Chondrocyte (in vitro differentiated cells): ENCODE measurements at regions not wholly inside any gene's neighbourhood (a gene's known extent, or its start where the extent isn't known, plus 50 kb on each side); places are given as distances from the start of the nearest gene placed in this dataset.

ENCODE experiments used
- DNase-seq: peaks from one replicate; pipeline ENCODE4 v3.0.0; 2021; ENCODE audit warnings: mixed read lengths, low spot score
- H3K27ac Mint-ChIP-seq: one replicate; pipeline ENCODE4 v1.8.0; 2021; ENCODE audit warnings: mild to moderate bottlenecking, moderate library complexity, mixed read lengths; ENCODE audit not compliant: unreplicated experiment
- H3K27me3 Mint-ChIP-seq: 2 replicates; pipeline ENCODE4 v1.8.0; 2021; ENCODE audit warnings: low read depth, mixed read lengths
- H3K36me3 Mint-ChIP-seq: 2 replicates; pipeline ENCODE4 v1.8.0; 2021; ENCODE audit warnings: low read depth, mixed read lengths
- H3K4me1 Mint-ChIP-seq: 2 replicates; pipeline ENCODE4 v1.8.0; 2021; ENCODE audit warnings: low read depth, mild to moderate bottlenecking, mixed read lengths
- H3K4me3 Mint-ChIP-seq: one replicate; pipeline ENCODE4 v1.8.0; 2021; ENCODE audit warnings: mild to moderate bottlenecking, moderate library complexity, mixed read lengths; ENCODE audit not compliant: unreplicated experiment
- H3K9me3 Mint-ChIP-seq: 2 replicates; pipeline ENCODE4 v1.8.0; 2021; ENCODE audit warnings: low read depth, mixed read lengths
- TF ChIP-seq, protein P1 (sequence below): fragments of 200-600 bp; sonication (generic); IDR thresholded peaks from 2 replicates; pipeline ENCODE4 v1.5.0; 2021; ENCODE audit warnings: antibody characterized with exemption, mild to moderate bottlenecking, moderate library complexity

DNA sequence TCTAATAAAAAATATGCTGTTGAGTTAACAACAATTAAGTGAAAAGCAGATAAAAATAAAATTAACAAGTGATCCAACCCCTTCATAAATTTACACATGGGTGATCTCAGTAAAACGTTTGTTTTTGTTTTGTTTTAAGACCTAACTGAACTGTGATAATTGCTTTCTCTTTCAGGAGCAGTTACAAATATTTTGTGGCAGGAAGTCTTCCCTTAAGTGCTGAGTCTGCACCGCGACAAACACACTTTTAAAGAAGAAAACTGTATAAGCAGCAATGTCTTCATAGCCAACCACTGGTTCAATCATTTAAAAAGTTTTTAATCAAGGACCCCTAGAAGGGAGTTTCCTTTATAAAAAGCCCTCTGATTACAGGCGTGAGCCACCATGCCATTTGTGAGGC lies 53.7 kb upstream of the NFKB1 start:
- Mint-ChIP-seq H3K27ac (no peak overlapping the region), H3K9me3 (no peaks in the 10 kb centered on the region), H3K27me3 (no peaks in the 10 kb centered on the region), H3K4me1 (no peaks in the 10 kb centered on the region), H3K36me3 (no peaks in the 10 kb centered on the region), H3K4me3 (no peak overlapping the region)
- no peak for DNase-seq
- TF ChIP-seq, protein P1, sequence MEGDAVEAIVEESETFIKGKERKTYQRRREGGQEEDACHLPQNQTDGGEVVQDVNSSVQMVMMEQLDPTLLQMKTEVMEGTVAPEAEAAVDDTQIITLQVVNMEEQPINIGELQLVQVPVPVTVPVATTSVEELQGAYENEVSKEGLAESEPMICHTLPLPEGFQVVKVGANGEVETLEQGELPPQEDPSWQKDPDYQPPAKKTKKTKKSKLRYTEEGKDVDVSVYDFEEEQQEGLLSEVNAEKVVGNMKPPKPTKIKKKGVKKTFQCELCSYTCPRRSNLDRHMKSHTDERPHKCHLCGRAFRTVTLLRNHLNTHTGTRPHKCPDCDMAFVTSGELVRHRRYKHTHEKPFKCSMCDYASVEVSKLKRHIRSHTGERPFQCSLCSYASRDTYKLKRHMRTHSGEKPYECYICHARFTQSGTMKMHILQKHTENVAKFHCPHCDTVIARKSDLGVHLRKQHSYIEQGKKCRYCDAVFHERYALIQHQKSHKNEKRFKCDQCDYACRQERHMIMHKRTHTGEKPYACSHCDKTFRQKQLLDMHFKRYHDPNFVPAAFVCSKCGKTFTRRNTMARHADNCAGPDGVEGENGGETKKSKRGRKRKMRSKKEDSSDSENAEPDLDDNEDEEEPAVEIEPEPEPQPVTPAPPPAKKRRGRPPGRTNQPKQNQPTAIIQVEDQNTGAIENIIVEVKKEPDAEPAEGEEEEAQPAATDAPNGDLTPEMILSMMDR: no peak

DNA sequence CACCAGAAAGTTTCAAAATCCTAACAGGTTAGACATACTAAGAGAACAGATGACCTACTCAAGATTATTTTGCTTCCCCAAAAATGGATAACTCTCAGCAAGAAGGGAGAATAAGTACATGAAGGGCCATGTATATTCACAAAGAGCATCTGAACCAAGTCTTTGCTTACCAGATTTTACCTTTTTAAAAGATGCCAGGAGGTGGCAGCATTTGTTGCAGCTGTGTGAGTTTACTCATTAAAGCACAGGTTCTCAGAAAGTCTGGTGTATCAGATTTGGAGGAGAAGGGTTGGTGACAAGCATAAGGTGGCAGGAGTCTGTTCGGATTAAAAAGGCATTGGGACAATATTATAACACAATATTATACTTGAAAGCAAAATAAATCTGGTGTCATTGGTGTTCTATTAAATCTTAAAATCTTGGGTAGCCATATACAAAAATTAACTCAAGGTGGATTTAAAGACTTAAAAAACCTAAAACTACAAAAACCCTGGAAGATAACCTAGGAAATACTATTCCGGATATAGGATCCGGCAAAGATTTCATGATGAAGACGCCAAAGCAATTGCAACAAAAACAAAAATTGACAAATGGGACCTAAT lies 51.3 kb upstream of the NFKB1 start:
- TF ChIP-seq, protein P1: peak; percentile 90
- H3K27me3 Mint-ChIP-seq: no peaks in the 10 kb centered on the region
- no peak for DNase-seq
- H3K9me3 Mint-ChIP-seq: no peaks in the 10 kb centered on the region
- no peaks in the 10 kb centered on the region for H3K36me3 Mint-ChIP-seq
- H3K4me1 Mint-ChIP-seq: no peaks in the 10 kb centered on the region
- no peak overlapping the region for H3K27ac Mint-ChIP-seq
- no peak overlapping the region for H3K4me3 Mint-ChIP-seq

DNA sequence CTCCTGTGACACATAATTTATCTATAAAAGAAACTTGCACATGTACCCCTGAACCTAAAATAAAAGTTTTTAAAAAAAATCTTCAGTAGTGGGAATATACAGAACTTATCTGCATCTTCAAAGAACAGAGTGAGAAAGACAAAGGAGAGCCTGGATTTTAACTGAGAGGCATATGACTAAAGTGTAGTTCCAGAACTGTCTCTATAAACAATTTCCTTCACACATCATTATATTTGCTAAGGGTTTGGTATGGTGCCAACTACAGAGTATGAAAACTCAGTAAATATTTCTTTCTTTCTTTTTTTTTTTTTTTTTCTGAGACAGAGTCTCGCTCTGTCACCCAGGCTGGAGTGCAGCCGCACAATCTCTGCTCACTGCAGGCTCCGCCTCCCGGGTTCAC lies 49.9 kb upstream of the NFKB1 start:
- TF ChIP-seq, protein P1: no peak
- Mint-ChIP-seq H3K36me3 (no peaks in the 10 kb centered on the region), H3K4me3 (no peak overlapping the region)

More for the DNA sequence above, 49.9 kb upstream of the NFKB1 start:
- no peak overlapping the region for H3K27ac Mint-ChIP-seq
- no peak for DNase-seq
- H3K4me1 Mint-ChIP-seq: no peaks in the 10 kb centered on the region
- H3K9me3 Mint-ChIP-seq: no peaks in the 10 kb centered on the region
- no peaks in the 10 kb centered on the region for H3K27me3 Mint-ChIP-seq
